IPS-20b (cell line): ENCODE measurements at regions not wholly inside any gene's neighbourhood (a gene's known extent, or its start where the extent isn't known, plus 50 kb on each side); places are given as distances from the start of the nearest gene placed in this dataset.
"Not testable (repeated sequence)": the region's sequence is repeated elsewhere in the genome, so short reads cannot be mapped to it uniquely, and the experiment has no call there.

Source experiments
- H3K27ac ChIP-seq: one replicate; pipeline ENCODE4 v1.5.1; 2013; ENCODE audit warnings: low read length
- H3K27me3 ChIP-seq: 2 replicates; pipeline ENCODE4 v1.6.1; 2013; ENCODE audit warnings: mild to moderate bottlenecking, low read length, inconsistent platforms; ENCODE audit not compliant: insufficient read depth
- H3K36me3 ChIP-seq: 2 replicates; pipeline ENCODE4 v1.6.1; 2013; ENCODE audit warnings: low read depth, mild to moderate bottlenecking, inconsistent platforms, low read length, moderate library complexity; ENCODE audit not compliant: insufficient read depth
- H3K4me1 ChIP-seq: 2 replicates; pipeline ENCODE4 v1.6.1; 2013; ENCODE audit warnings: mild to moderate bottlenecking, control low read depth, inconsistent platforms, low read length, moderate library complexity; ENCODE audit not compliant: insufficient read depth
- H3K4me3 ChIP-seq: 2 replicates; pipeline ENCODE4 v1.5.1; 2013; ENCODE audit warnings: mild to moderate bottlenecking, low read length, inconsistent platforms
- H3K9ac ChIP-seq: 2 replicates; pipeline ENCODE4 v1.6.1; 2013; ENCODE audit warnings: low read depth, mild to moderate bottlenecking, inconsistent platforms, low read length, moderate library complexity
- H3K9me3 ChIP-seq: 2 replicates; pipeline ENCODE4 v1.6.1; 2013; ENCODE audit warnings: mild to moderate bottlenecking, low read depth, low read length, inconsistent platforms; ENCODE audit not compliant: insufficient read depth

DNA sequence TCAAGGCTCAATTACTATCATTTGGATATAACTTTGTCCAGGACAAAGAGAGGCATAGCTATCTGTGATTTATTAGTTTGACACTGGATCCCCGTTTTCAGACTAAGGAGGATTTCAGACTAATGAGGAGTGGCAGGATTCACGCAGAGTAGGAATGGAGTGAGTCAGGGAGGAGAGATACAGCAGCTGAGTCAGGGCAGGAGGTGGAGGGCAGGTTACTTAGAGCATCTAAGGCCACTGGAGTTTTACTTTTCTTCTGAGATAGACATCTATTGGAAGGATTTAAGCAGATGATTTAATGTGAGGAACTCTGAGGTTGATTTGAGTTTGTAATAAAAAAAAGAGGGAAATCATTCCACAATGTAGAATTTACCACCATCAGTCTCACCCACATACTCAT is 110.6 kb downstream of the RPIA start:
- not testable (repeated sequence) for H3K4me3 ChIP-seq, H3K27ac ChIP-seq, H3K36me3 ChIP-seq, H3K9ac ChIP-seq, H3K27me3 ChIP-seq, H3K4me1 ChIP-seq, H3K9me3 ChIP-seq

- Histone ChIP-seq H3K4me3 (no peak overlapping the region), H3K36me3 (no peaks in the 10 kb centered on the region), H3K27ac (no peak overlapping the region), H3K9ac (no peak overlapping the region), H3K9me3 (no peaks in the 10 kb centered on the region), H3K4me1 (no peaks in the 10 kb centered on the region), H3K27me3 (no peaks in the 10 kb centered on the region)
These were observed 115.9 kb downstream of the RPIA start for GRCh38 chr2:88807237-88807962.

DNA sequence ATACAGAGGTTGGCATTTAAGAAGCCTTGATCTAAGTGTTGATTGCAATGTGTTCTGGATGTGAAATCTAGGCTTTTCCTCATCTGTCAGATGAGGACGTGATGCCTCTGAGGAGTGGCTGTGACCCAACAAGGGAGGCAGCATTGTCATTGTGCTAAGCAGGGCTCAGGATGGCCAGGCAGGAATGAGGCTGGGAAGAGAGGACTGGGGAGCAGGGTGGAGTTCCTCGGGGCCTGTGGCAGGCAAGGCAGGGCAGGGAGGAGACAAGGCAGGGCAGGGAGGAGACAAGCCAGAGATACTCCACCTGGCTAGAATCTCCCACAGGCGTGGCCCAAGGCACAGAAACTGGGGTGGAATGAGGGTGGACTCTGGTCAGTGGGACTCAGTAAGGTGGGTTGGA is 116.6 kb downstream of the RPIA start:
- Histone ChIP-seq H3K4me3 (no peak overlapping the region), H3K27me3 (no peaks in the 10 kb centered on the region), H3K4me1 (no peaks in the 10 kb centered on the region), H3K36me3 (no peaks in the 10 kb centered on the region), H3K27ac (no peak overlapping the region), H3K9me3 (no peaks in the 10 kb centered on the region), H3K9ac (no peak overlapping the region)

- Histone ChIP-seq H3K36me3 (no peaks in the 10 kb centered on the region), H3K4me3 (no peak overlapping the region), H3K27me3 (no peaks in the 10 kb centered on the region), H3K27ac (no peak overlapping the region), H3K9ac (no peak overlapping the region), H3K9me3 (no peaks in the 10 kb centered on the region), H3K4me1 (no peaks in the 10 kb centered on the region)
These were observed 117.2 kb downstream of the RPIA start for GRCh38 chr2:88808652-88809051.

- Histone ChIP-seq H3K9me3 (no peaks in the 10 kb centered on the region), H3K4me1 (no peaks in the 10 kb centered on the region), H3K4me3 (no peak overlapping the region), H3K36me3 (no peaks in the 10 kb centered on the region), H3K9ac (no peak overlapping the region), H3K27ac (no peak overlapping the region), H3K27me3 (no peaks in the 10 kb centered on the region)
These were observed 117.7 kb downstream of the RPIA start for GRCh38 chr2:88809216-88809615.

- no peak overlapping the region for H3K4me3 ChIP-seq
- H3K9ac ChIP-seq: no peak overlapping the region
These were observed 118.5 kb downstream of the RPIA start for GRCh38 chr2:88810017-88810416.

GRCh38 chr2:88810488-88810887 is 119.0 kb downstream of the RPIA start:
- H3K9ac ChIP-seq: no peak overlapping the region

More at GRCh38 chr2:88810017-88810416, 118.5 kb downstream of the RPIA start:
- no peaks in the 10 kb centered on the region for H3K27me3 ChIP-seq
- no peaks in the 10 kb centered on the region for H3K4me1 ChIP-seq
- H3K36me3 ChIP-seq: no peaks in the 10 kb centered on the region
- H3K9me3 ChIP-seq: peaks cover under 1% of the 10 kb centered on the region; the same call in 1 of the 2 replicates
- no peak overlapping the region for H3K27ac ChIP-seq

DNA sequence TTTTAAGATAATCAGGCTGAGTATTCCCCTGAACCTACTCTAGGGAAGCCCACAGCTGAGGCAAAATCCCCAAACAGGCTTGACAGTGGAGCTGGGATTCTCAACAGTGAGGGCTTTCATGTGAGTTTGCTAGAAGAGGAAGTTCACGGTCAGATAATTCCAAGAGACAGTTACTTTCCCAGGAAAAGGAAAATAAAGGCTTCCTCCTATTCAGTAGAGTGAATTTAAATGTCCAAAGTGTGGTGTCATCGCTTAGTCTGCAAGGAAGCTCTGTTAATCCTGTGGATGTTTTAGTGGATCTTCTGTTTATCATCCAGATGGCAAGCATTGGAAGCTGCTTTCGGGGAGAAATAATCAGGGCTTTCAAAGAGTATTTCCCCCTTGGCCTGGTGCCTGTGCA is 119.8 kb downstream of the RPIA start:
- H3K9me3 ChIP-seq: peaks cover 13% of the 10 kb centered on the region
- no peaks in the 10 kb centered on the region for H3K4me1 ChIP-seq
- H3K9ac ChIP-seq: no peak overlapping the region
- no peak overlapping the region for H3K27ac ChIP-seq
- no peaks in the 10 kb centered on the region for H3K36me3 ChIP-seq
- no peaks in the 10 kb centered on the region for H3K27me3 ChIP-seq
- no peak overlapping the region for H3K4me3 ChIP-seq

More at GRCh38 chr2:88810488-88810887, 119.0 kb downstream of the RPIA start:
- Histone ChIP-seq H3K4me3 (no peak overlapping the region), H3K27ac (no peak overlapping the region), H3K4me1 (no peaks in the 10 kb centered on the region), H3K27me3 (no peaks in the 10 kb centered on the region), H3K9me3 (peaks cover 5% of the 10 kb centered on the region), H3K36me3 (no peaks in the 10 kb centered on the region)

DNA sequence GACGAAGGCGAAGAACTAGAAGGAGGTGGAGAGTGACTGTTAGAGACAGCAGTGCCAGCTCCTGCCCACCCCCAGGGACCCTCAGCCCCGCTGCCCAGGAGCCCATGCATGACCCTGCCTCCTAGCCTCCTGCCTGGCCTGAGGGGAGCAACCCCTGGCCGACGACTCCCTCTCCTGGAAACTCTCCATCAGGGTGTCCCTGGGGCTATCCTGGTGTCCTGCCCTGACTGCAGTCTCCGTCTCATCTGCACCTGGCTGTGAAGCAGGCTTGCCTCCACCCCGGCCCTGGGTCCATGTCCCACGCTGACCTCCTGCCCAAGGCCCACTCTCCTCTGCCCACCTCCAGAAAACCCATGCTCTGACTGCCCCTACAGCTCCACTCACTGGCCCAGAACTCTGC is 120.2 kb downstream of the RPIA start:
- Histone ChIP-seq H3K9me3 (peaks cover 17% of the 10 kb centered on the region), H3K27me3 (no peaks in the 10 kb centered on the region), H3K27ac (no peak overlapping the region), H3K4me1 (no peaks in the 10 kb centered on the region), H3K4me3 (no peak overlapping the region), H3K36me3 (no peaks in the 10 kb centered on the region), H3K9ac (no peak overlapping the region)

DNA sequence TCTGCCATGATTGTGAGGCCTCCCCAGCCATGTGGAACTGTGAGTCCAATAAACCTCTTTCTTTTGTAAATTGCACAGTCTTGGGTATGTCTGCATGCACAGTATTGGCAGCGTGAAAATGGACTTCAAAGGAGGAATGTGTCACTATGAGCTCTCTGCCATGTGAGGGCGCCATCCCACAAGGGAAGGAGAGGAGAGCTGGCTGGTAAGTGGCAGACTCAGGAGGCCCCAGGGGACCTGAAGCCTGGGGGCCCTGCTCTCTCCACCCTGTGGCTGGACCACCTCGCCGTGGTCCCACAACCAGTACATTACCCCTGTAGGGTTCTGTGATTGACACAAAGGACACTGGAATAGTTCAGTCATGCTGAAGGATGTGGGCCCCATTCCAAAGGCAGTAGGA is 122.1 kb downstream of the RPIA start:
- H3K27ac ChIP-seq: no peak overlapping the region
- H3K9me3 ChIP-seq: peaks cover 26% of the 10 kb centered on the region
- H3K4me1 ChIP-seq: no peaks in the 10 kb centered on the region
- no peak overlapping the region for H3K4me3 ChIP-seq
- H3K27me3 ChIP-seq: no peaks in the 10 kb centered on the region
- no peaks in the 10 kb centered on the region for H3K36me3 ChIP-seq
- no peak overlapping the region for H3K9ac ChIP-seq

GRCh38 chr2:88815282-88815681 is 123.8 kb downstream of the RPIA start:
- no peaks in the 10 kb centered on the region for H3K36me3 ChIP-seq
- peaks cover 26% of the 10 kb centered on the region for H3K9me3 ChIP-seq
- H3K4me3 ChIP-seq: no peak overlapping the region
- H3K4me1 ChIP-seq: no peaks in the 10 kb centered on the region
- no peak overlapping the region for H3K27ac ChIP-seq
- H3K27me3 ChIP-seq: no peaks in the 10 kb centered on the region
- H3K9ac ChIP-seq: no peak overlapping the region

- H3K4me1 ChIP-seq: no peaks in the 10 kb centered on the region
- H3K9me3 ChIP-seq: peaks cover 26% of the 10 kb centered on the region
These were observed 124.2 kb downstream of the RPIA start for GRCh38 chr2:88815697-88816096.

More at GRCh38 chr2:88815697-88816096, 124.2 kb downstream of the RPIA start:
- H3K4me3 ChIP-seq: no peak overlapping the region
- H3K27me3 ChIP-seq: no peaks in the 10 kb centered on the region
- H3K27ac ChIP-seq: no peak overlapping the region
- H3K36me3 ChIP-seq: no peaks in the 10 kb centered on the region
- no peak overlapping the region for H3K9ac ChIP-seq
